Endothelial cell of hepatic sinusoid (primary cell): ENCODE measurements at regions not wholly inside any gene's neighbourhood (a gene's known extent, or its start where the extent isn't known, plus 50 kb on each side); places are given as distances from the start of the nearest gene placed in this dataset.

Experiments
- in situ Hi-C: cut with HindIII; loops from 2 replicates; pipeline ENCODE4 v1.10.0; 2017; ENCODE audit warnings: low sequenced_read_pairs

DNA sequence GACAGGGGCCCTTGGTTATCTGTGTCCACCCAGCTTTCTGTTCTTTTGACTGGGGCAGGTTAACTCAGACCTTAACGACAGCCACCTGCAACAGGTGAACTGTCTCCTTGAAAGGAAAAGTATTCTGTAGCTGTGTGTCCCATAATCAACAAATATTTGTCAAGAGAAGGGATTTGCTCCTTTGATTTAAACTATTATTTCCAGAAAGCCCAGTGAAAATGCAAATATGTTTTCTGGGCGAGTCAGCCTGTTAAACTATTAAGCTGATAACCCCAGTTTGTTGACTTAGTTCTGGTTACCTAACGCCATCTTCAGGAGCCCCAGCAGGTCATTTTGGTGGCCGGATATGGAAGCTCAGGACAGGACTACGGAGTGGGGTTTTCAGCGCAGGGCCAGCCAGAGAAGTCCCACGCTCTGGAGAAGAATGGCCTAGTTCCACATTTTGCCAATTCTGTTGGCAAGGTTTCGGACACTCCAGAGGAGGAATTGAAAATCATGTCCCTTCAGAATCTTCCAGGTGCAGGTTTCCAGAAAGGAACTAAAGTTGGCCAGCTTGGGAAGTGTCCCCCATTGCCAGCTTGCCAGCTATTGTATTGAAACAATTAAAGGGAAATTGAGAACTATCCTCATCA is 54.5 kb downstream of the ADRA2A start:
- in situ Hi-C loops, result no loop called here

DNA sequence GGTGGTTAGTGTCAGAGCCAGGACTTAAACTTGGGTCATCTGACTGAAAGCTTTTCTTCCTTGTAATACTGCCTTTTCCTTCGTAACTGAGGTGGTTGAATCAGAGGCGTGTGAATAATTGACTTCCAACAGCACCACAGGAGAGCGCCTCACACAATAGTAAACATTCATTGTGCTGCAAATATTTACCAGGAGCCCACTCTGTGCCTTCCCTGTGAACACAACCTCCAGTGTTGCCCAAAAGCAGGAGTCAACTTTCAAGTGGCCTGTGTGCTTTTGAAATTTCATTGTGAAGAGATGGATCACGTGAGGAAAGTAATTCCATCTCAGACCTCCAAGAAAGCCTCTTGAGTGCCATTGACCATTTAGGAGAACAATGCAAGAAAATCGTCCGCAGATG is 60.2 kb downstream of the ADRA2A start:
- in situ Hi-C loops, result no loop called here

DNA sequence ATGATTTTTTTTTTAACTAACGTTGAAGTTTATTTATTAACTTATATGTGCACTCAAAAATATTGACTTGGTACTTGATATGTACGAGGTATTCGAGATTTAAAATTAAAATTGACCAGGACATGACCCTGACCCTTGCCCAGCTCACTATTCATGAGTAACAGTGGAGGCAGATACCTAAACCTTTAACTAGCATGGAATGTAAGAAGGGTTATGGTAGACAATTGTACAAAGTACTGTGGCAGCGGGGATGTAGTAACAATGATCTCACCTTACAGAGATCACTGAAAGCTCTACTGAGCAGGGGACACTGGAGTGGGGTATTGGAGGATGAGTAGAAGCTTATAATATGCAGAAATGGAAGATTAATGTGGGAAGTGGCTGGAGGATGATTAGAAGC is 60.8 kb downstream of the ADRA2A start:
- in situ Hi-C loops, result no loop called here

DNA sequence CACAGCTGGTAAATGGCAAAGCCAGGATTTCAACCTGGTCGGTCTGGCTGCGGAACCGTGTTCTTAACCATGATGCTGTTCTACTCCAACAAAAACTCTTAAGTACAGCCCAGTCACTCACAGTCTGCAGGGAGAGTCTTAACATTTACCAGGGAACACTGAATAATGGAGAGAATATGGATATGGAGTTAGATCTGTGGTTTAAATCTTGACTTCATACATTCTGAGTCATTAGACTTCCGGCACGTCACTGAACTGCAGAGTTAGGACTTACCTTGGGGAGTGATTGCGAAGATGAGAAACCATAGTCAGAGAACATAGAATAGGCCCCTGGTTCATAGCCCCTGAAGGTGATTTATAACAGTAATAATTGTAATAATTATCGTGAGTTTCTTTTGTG is 61.7 kb downstream of the ADRA2A start:
- in situ Hi-C loops, result no loop called here

DNA sequence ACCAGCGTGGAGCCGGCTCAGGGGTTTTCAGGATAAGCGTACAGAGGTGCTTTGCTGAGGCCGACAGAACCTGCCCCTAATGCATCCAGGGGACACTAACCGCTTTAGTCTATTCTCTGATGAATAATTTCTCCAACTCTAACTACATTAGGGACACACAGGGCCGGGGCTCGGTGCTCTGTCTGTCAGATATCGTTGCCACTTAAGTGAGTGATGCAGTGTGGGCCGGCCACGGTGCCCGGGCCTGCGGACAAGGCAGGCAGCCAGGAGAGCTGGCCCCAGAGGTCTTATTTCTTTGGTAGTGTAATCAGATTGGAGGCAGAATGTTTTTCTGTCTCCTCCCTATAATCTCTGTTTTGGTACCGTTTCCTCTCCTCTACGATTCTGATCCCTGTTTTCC is 62.7 kb downstream of the ADRA2A start:
- in situ Hi-C loops, result no loop called here

DNA sequence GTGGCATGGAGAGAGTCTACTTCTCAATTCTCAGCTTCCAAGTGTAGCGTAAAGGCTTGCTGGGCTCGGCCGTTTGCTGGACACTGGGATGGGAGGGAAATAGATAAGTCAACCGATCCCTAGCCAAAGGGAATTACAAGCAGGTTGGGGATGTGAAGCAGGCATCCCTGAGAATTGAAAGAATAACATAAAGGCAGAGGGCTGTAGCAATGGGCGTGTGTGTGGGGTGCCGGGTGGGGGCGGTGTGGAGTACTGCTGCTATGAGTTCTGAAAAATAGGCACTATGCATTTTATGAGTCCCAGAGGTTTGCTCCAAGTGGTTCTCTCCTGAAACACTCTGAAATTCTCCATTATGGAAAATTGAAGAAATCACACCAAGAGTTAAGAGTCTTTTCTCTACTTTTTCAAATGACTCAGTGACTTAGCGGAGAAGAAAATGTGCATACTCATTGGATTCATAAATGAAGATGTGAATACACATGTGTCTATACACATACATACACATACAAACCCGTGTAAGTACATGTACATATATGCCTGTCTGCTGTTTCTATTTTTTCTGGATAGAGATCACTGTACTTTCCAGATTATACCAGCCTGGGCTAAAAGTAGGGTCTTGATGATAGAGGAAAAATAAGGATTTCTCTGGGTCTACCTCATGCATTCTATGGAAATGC is 65.4 kb downstream of the ADRA2A start:
- in situ Hi-C loops, result no loop called here

DNA sequence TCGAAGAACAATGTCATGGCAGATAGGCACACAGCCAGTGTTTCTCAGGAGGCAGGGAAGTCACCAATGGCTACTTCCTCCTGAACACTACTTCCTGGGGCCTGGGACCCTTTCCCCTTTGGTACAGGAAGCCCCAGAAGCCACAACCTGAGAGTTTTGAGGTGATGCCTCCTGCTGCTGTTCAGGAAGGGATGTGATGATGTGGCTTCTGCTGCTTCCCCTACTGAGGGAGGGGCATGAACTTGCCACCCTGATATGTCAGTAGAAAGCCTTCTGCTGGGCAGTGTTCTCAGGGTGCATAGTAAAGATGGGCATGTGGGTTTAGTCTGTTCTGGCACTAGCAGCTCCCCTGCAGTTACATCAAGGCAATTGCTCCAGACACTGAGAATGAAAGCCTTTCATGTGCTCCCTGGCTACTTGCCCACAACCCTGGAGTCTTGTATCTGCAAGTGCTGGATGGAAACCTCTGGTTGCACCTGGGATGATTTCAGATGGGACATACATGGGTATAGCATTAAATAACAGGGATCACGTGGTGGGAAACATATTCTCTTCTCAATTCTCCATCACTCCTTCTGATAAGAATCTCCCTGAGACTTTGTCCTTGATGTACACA is 69.3 kb downstream of the ADRA2A start:
- in situ Hi-C loops, result no loop called here

DNA sequence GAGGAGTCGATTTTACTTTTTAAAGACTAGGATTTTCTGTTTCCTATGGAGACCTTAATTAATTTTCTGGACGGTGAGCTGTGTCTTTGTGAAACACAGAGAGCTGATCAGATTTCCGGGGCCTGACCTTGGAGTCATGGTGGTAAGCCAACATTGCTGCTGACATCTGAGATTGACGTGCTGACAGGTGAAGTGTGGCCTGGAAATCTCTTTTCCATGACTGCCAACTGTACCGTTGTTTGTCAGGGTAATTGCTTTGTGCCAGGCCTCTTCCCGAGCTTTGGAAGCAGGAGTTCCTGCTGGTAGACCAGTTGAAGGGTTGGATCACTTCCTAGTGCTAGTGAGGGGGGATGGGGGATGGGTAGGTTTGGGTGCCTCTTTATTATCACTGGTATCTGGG is 71.2 kb downstream of the ADRA2A start:
- in situ Hi-C loops, result no loop called here

DNA sequence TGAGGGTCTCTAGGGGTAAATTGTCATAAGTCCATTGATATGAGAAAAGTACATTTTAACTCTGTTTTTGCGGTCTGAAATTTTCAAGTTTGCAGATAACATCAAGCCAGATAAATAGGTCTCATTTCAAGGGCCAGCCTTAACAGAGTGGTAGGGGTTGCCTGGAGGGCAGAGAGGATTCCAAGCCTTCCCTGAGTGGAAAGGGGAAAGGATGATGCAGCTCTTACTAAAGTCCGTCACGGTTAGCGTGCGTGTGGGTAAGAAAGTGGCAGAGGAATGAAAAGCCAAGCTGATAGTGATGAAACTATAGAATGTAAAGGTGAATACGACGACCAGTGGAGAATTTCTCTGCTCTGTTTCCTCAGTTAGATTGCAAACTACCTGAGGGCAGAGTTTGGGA is 71.6 kb downstream of the ADRA2A start:
- in situ Hi-C loops, result no loop called here

DNA sequence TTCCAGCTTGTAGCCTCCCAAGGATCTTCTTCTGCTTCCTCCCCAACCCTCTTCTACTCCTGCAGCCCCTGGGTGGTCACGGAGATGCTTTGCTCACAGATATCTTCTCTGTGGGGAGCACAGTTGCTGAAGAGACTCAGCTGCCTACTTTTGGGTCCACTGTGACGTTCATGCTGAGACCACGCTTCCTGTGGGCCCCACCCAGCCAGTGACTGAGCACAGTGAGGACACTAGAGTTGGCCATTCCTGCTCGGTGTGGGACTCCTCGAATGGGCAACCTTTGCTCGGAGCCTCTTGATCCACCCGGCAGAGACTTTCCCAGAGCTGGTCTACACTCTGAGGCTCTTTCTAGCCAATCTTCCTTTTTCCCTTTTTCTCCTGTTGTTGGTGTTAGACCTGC is 73.9 kb downstream of the ADRA2A start:
- in situ Hi-C loops, result no loop called here

DNA sequence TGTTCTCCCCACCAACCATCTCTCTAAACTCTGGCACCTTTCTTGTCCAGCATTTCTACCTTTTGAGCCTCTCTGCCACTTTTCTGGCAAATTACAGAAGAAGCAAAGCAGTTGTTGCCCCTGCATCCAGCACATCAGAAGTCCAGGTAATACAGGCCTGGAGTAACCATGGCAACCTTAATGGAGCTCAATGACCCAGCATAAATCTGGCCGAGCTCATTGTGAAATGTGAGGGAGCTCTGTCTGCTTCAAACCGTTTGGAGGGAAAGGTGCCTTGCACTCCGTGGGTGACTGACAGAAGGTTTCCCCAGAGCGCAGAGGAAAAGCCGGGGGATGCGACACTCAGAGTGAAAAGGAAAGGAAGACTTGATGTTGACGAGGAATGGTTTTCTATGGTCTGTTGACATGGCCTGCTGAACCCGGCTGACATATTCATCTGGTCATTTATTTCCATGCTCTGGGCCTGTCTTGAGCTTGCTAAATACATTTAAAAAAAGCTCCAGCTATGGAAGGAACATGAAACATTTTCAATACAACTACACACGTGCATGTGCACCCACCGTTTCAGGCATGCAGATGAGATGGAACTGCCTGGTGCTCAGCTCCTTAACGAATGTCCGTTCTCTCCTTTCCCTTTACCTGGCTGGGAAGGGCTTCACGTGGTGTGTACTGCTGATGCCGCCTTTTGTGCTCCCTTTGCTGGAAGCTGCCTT is 74.9 kb downstream of the ADRA2A start:
- in situ Hi-C loops, result no loop called here

DNA sequence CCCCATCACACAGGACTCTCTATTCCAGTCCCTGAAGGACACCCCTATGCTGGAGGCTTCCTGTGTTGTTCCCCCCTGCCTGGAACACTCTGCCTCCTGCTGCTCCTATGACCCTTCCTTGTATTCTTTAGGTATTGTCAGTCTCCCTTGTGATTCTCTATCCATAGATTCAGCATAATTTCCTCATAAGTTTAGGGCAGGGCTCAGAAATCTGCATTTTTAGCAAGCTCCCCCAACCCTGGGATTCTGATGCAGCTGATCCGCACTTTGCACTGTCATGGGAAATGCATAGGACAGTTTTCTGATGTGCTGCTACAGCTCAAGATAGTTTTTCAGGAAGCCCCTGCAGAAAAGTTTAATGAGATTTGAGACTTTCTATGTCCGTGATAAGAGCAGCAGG is 79.9 kb downstream of the ADRA2A start:
- in situ Hi-C loops, result loop anchor here (5.0 kb wide), 1 partner anchor 39 kb away; no protein-coding TSS in a partner anchor

DNA sequence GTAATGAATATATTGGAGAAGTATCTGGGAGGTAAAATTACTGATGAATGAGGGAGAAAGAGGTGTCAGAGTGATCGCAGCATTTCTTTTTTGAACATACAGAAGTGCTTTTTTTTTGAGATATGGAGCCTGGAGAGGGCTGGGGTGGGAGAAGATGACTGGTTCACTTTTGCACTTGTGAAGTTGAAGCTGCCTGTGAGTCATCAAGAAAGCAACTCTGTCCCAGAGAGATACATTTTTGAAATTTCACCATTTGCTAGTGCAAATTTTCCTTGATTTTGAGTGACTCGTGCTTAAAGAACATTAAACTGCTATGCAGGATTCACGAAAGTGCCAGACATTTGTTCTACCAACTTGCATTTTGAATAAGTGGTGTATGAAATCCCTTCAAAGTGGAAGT is 81.8 kb downstream of the ADRA2A start:
- in situ Hi-C loops, result loop anchor here (5.0 kb wide), 1 partner anchor 41 kb away; no protein-coding TSS in a partner anchor

DNA sequence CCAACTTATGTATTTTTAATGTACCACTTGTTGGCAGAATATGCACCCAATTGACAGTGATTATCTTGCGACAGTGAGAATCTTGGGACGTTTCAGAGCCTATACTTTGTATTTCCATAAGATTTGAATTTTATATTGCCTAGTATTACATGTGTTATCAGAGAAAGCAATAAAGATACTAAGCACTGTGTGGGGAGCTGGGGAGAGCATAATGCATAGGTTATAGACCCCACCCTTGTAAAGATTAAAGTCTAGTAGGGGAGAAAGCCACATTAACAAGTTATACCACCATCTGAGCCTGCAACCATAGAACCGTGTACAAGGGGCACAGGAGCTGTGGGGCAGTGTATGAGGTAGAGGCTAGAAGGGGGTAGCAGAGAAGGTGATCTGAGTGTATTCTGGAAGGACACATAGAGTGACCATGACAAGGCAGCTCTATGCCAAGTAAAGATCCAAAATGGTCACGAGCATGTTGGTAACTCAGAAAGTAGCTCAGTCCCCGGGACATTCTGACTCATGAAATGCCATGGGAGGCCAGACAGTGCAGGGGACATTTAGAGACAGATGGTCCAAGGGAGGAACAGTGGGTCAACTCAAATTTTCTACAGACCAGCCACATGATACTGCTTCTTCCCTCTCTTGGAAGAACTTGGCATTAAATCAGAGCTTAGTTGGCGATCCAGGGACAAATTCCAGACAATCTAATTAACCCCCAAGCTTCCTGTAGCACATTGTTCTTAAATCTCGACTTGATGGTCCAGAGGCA is 84.5 kb downstream of the ADRA2A start:
- in situ Hi-C loops, result no loop called here

DNA sequence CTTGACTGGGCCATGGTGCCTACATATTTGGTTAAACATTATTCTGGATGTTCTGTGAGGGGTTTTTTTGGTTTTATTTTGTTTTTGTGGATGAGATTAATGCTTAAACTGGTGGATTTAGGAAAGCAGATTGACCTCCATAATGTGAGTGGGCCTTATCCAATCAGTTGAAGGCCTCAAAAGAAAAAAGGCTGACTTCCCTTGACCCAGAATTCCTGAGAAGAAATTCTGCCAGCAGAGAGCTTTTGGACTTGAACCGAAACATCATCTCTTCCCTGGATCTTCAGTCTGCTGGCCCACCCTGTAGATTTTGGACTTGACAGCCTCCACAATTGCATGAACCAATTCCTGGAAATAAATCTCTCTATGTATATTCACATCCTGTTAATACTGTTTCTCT is 94.4 kb downstream of the ADRA2A start:
- in situ Hi-C loops, result no loop called here

DNA sequence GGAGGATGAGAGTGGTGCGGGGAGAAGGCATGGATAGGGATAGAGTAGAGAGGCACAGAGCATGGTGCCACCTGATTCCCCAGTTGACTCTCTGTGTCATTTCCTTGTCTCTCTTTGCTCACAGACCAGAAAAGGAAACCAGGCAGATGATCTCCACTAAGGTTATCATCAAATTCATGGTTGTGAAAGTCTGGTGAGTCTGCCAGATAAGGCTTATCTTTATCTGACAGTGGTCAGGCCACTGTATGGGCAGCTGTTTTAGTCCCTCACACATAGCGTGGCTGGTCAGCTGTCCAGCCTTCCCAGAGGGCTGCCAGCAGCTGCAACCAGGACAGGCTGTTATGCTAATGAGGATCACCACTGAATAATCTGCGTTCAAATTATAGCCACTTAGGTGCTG is 99.0 kb downstream of the ADRA2A start:
- in situ Hi-C loops, result no loop called here

DNA sequence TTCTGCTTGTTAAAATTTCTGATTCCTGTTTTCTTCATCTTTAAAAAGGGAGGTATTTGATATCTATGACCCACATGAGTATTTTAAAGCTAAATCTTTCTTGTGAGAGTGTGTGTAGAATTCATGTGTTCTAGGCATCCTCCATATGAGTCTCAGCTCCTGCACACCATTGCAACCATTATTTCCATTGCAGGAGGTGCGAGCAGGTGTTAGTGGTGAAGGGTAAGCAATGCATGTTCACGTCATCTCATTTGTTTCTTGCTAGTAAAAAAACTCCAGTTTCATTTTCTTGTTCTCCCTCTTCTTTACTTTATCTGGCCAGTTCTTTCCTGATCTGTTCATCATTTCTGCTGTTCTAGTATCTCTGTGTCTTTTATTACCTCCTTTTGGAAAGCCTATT is 100.5 kb downstream of the ADRA2A start:
- in situ Hi-C loops, result no loop called here

DNA sequence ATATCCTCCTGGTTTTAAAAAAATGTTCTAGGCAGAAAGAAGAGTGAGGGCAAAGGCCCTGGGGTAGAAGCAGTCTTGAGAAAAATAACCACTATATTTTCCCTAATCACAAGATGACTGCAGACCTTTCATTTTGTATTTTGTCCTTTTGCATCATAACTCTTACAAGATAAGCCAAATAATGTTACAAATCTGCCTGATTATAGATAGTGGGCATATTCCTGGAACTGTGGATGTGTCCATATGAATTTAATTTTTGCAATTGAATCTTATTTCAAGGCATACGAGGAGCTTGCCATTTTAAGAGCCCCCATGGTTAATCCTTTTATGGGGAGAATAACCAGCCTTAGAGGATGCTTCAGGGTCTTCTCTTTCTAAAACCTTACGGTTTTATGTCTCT is 102.7 kb downstream of the ADRA2A start:
- in situ Hi-C loops, result no loop called here

DNA sequence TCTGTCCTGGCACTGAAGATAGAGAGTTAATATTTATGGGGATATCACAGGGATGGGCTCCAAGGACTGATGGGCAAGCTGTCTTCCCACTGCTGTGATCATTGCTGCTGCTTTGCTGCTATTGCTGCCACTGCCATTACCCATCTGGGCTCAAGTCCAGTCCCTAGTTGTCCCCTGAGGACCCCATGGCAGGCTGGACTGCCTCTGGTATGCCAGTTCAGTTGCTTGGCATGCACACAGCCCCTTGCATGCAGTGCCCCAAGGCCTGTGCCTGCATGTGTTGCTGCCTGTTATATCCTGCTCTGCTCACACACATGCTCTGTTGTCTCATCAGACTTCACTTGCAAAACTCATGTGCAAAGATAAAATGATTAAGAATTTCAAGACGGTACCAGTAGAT is 109.5 kb downstream of the ADRA2A start:
- in situ Hi-C loops, result no loop called here

DNA sequence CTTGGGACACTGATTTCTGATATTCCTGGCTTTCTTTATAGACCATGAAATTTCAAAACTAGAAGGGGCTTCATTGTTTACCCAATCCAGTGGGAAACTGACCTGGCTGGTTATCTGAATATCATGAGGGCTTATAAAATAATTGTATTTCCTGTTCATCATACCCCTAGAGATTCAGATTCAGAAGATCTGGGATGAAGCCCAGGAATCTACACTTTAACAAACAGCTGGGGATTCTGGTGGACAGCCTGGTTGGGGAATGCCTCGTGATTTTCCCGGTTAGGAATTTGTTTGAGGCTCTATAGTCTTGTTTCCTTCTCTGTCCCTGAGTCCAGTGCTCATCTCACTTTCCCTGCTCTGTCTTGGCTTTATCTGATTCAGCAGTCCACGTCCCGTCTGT is 110.3 kb downstream of the ADRA2A start:
- in situ Hi-C loops, result no loop called here

DNA sequence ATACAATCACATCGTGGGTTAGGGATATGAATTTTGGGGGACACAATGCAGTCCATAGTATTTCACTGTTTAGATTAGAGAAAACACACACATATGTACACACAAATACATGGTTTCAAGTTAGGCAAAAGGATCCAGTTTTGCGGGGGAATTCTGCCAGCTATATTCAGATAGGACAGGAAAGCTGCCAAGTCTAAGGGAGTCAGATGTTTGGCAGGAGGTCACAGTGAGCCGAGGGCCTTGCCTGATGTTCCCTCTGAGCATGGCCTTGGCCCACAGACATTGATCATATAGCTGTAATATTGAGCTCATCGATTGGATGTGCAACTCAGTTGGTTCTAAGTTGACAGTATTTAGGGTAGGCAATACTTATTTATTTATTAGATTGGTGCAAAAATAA is 122.8 kb downstream of the ADRA2A start:
- in situ Hi-C loops, result no loop called here
